ENCODE measurements at regions not wholly inside any gene's neighbourhood (a gene's known extent, or its start where the extent isn't known, plus 50 kb on each side); places are given as distances from the start of the nearest gene placed in this dataset.
"Not testable (repeated sequence)": the region's sequence is repeated elsewhere in the genome, so short reads cannot be mapped to it uniquely, and the experiment has no call there.

GRCh38 chr10:63783882-63784281 is 262.7 kb downstream of the REEP3 start:
- DNase-seq (ENCODE audit: low spot score): peak; percentile 82

DNA sequence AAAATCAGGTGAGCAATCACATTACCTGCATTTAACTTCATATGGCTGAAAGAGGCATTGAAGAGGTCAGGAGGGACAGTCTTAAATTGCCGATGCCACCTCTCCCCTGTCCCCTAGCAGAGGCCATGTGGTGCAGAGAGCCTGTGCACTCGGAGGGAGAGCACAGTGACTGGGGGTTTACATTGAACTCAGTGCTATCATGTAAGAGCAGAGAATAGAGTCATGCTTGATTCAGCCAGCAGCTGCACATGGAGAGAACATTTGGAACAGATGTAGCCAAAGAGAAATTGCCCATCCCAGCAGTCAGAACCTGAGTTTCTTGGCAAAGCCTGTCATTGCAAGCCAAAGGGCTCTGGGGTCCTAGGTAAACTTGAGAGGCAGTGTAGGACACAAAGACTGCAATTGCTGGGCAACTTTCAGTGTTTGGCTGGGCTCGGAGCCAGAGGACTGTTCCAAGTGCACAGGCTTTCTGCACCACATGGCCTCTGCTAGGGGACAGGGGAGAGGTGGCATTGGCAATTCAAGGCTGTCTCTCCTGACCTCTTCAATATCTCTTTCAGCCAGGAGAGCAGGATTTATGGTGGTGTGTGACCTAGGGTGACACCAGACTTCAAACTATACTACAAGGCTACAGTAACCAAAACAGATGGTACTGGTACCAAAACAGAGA is 267.1 kb downstream of the REEP3 start:
- no peak for DNase-seq (ENCODE audit: low spot score)

GRCh38 chr10:63795094-63795860 is 274.1 kb downstream of the REEP3 start:
- DNase-seq (ENCODE audit: low spot score): peak; percentile 97

- DNase-seq (ENCODE audit: low spot score): no peak
Measured at GRCh38 chr10:63798599-63799498, 277.6 kb downstream of the REEP3 start.

DNA sequence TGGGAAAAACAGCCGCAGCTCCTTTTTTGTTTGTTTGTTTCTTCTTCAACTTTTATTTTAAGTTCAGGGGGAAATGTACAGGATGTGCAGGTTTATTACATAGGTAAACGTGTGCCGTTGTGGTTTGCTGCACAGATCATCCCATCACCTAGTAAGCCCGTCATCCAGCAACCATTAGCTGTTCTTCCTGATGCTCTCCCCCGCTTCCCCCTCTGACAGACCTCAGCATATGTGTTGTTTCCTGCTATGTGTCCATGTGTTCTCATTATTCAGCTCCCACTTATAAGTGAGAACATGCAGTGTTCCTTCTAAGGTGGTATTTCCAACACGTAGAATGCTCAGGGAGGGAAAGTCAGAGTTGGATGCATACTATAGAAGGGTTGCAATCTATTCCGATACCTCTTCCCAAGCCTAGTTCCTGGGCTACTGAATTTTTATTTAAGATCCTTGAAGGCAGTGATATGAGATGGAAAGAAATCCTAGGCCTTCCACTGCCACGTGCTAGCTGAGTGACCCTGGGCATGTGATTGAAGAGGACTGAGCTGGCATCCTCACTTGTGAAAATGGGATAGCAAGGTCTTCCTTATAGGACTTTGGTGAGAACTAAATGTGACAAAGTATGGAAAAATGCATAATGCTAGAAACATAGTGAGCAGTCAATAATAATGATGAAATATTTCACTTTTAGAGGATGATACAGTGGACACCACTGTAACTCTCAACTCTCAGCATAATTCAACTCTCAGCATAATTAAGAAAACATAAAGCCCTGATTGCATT is 278.5 kb downstream of the REEP3 start:
- DNase-seq (ENCODE audit: low spot score): no peak

DNA sequence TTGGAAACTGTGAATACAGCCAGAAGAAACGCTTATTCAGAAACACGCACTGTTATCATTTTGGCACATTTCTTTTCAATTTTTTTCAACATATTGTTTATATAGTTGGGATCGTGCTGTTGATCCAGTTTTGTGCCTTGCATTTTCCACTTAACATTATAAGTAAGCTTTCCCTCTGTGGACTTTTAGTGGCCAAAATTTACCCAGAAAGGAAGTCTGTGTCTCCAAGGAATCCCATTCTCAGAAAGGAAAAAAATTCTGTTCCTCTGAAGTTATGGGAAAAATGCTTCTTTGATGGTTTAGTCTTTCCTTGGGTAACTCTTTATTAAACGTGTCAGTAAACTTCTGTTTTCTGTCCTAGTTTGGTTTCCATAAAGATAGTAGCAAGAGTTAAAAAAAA is 280.0 kb downstream of the REEP3 start:
- DNase-seq (ENCODE audit: low spot score): no peak

- no peak for DNase-seq (ENCODE audit: low spot score)
Measured at GRCh38 chr10:63806330-63806729, 285.1 kb downstream of the REEP3 start.

GRCh38 chr10:63812501-63812900 is 291.3 kb downstream of the REEP3 start:
- DNase-seq (ENCODE audit: low spot score): no peak

GRCh38 chr10:63819753-63820329 is 298.6 kb downstream of the REEP3 start:
- DNase-seq (ENCODE audit: low spot score): peak; percentile 72

- DNase-seq (ENCODE audit: low spot score): no peak
Measured at GRCh38 chr10:63822496-63822895, 301.3 kb downstream of the REEP3 start.

- DNase-seq (ENCODE audit: low spot score): no peak
Measured at GRCh38 chr10:63825111-63825510, 303.9 kb downstream of the REEP3 start.

DNA sequence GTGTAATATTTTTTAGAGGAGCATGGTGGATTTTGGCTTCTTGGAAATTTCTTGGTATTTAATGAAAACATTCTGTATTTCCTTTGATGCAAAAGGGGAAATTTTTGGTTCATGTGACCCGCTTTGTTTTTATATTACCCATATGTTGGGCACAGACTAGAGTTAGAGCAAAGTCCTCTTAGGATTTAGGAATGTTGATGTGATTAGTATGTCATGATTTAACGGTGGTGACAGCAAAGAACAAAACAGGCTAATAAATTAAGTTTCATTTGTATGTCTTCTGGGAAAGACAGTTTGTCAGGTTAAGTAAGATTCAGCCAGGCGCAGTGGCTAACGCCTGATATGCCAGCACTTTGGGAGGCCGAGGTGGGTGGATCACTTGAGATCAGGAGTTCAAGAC is 304.6 kb downstream of the REEP3 start:
- DNase-seq (ENCODE audit: low spot score): no peak

DNA sequence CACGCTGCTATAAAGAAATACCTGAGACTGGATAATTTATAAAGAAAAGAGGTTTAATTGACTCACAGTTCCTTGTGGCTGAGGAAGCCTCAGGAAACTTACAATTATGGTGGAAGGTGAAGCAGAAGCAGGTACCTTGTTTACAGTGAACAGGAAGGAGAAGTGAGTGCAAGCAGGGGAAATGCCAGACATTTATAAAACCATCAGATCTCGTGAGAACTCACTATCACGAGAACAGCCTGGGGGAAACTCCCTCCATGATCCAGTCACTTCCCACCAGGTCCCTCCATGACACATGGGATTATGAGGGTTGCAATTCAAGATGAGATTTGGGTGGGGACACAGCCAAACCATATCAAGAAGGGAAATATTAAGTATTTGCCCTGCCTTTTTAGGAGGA is 305.8 kb downstream of the REEP3 start:
- DNase-seq (ENCODE audit: low spot score): not testable (repeated sequence)

GRCh38 chr10:63829020-63829419 is 307.8 kb downstream of the REEP3 start:
- DNase-seq (ENCODE audit: low spot score): no peak

- no peak for DNase-seq (ENCODE audit: low spot score)
Measured at GRCh38 chr10:63829573-63830149, 308.5 kb downstream of the REEP3 start.

GRCh38 chr10:63832686-63833085 is 311.5 kb downstream of the REEP3 start:
- no peak for DNase-seq (ENCODE audit: low spot score)

- DNase-seq (ENCODE audit: low spot score): no peak
Measured at GRCh38 chr10:63833411-63834060, 312.3 kb downstream of the REEP3 start.

GRCh38 chr10:63836666-63837442 is 315.7 kb downstream of the REEP3 start:
- DNase-seq (ENCODE audit: low spot score): no peak

DNA sequence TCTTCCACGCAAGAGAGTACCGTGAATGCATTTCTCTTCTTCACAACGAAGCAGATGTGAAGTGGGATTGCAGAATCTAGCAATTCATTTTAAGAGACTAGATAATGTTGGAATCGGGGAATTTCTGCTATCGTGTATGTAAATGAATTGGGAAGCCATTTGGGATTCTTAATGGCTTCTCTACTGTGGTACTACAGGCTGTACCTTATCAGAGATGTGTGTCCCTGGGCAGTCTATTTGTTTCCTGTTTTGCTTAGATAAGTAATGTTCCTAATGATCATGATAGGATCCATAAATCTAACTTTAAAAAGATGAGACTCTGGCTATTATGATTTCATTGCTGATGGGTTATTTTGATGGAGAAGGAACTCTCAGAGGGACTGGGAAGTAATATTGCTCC is 320.6 kb downstream of the REEP3 start:
- DNase-seq (ENCODE audit: low spot score): peak; percentile 37
